Colonic mucosa (tissue), 4 donors: ENCODE measurements at regions not wholly inside any gene's neighbourhood (a gene's known extent, or its start where the extent isn't known, plus 50 kb on each side); places are given as distances from the start of the nearest gene placed in this dataset.

Source experiments
- DNase-seq: peaks from one replicate; pipeline ENCODE4 v3.0.0-alpha.2; 2020
- H3K27ac ChIP-seq: fragments of 200-600 bp; one replicate; pipeline ENCODE4 v1.8.0; 2021
- H3K27me3 ChIP-seq: fragments of 200-600 bp; one replicate; pipeline ENCODE4 v1.8.0; 2021
- H3K36me3 ChIP-seq: fragments of 200-600 bp; one replicate; pipeline ENCODE4 v1.8.0; 2021
- H3K4me1 ChIP-seq: fragments of 200-600 bp; one replicate; pipeline ENCODE4 v1.8.0; 2021; ENCODE audit warnings: mild to moderate bottlenecking
- H3K4me3 ChIP-seq: fragments of 200-600 bp; one replicate; pipeline ENCODE4 v1.8.0; 2021
- H3K9ac ChIP-seq, 2 donors: one replicate each; pipeline ENCODE4 v1.7.0; 2013; ENCODE audit warnings: control low read depth in 2 of 2, low read depth in 2 of 2, low read length in 2 of 2
- H3K9me3 ChIP-seq: fragments of 200-600 bp; one replicate; pipeline ENCODE4 v1.8.0; 2021
- CTCF ChIP-seq: fragments of 200-600 bp; IDR thresholded peaks from one replicate; pipeline ENCODE4 v1.8.0; 2022; ENCODE audit warnings: antibody characterized with exemption, mild to moderate bottlenecking
- intact Hi-C: fragments of 100-400 bp; cut with DNase I; formaldehyde crosslinking; loops from one replicate; pipeline ENCODE4 v1.14.1; 2022
- donor health status: healthy.
- donor health status: DM: no; HTN: no; CAD: no.
- donor health status: DM: no; HTN: no; CAD: no.

- intact Hi-C loops = no loop called here
- H3K4me1 ChIP-seq = no peaks in the 10 kb centered on the region
Observed at GRCh38 chr2:118257696-118258095, 169.4 kb downstream of the INSIG2 start.

GRCh38 chr2:118255771-118256372 lies 167.6 kb downstream of the INSIG2 start:
- no peak overlapping the region for H3K4me3 ChIP-seq
- DNase-seq = no peak
- H3K9me3 ChIP-seq = no peaks in the 10 kb centered on the region
- H3K36me3 ChIP-seq = no peaks in the 10 kb centered on the region
- no peaks in the 10 kb centered on the region for H3K27me3 ChIP-seq
- no peak overlapping the region for H3K27ac ChIP-seq
- no peaks in the 10 kb centered on the region for H3K4me1 ChIP-seq
- no peak for TF ChIP-seq CTCF
- H3K9ac ChIP-seq = no peak overlapping the region
- intact Hi-C loops = no loop called here

More at GRCh38 chr2:118257696-118258095, 169.4 kb downstream of the INSIG2 start:
- H3K36me3 ChIP-seq = no peaks in the 10 kb centered on the region
- no peak overlapping the region for H3K9ac ChIP-seq
- no peaks in the 10 kb centered on the region for H3K27me3 ChIP-seq
- DNase-seq = no peak
- no peak overlapping the region for H3K4me3 ChIP-seq
- H3K27ac ChIP-seq = no peak overlapping the region
- TF ChIP-seq CTCF = no peak
- H3K9me3 ChIP-seq = no peaks in the 10 kb centered on the region

GRCh38 chr2:118255301-118255700 lies 167.0 kb downstream of the INSIG2 start:
- Histone ChIP-seq H3K27ac (no peak overlapping the region), H3K36me3 (no peaks in the 10 kb centered on the region), H3K4me1 (no peaks in the 10 kb centered on the region), H3K9ac (no peak overlapping the region), H3K9me3 (no peaks in the 10 kb centered on the region), H3K4me3 (no peak overlapping the region), H3K27me3 (no peaks in the 10 kb centered on the region)
- intact Hi-C loops = no loop called here
- TF ChIP-seq CTCF = no peak
- DNase-seq = no peak

GRCh38 chr2:118254116-118254515 lies 165.8 kb downstream of the INSIG2 start:
- no peaks in the 10 kb centered on the region for H3K36me3 ChIP-seq
- intact Hi-C loops = no loop called here
- no peak overlapping the region for H3K4me3 ChIP-seq
- no peak for TF ChIP-seq CTCF
- H3K27ac ChIP-seq = no peak overlapping the region
- no peak overlapping the region for H3K9ac ChIP-seq
- no peaks in the 10 kb centered on the region for H3K9me3 ChIP-seq
- H3K4me1 ChIP-seq = no peaks in the 10 kb centered on the region
- no peaks in the 10 kb centered on the region for H3K27me3 ChIP-seq
- DNase-seq = no peak

- no peak for TF ChIP-seq CTCF
- Histone ChIP-seq H3K36me3 (no peaks in the 10 kb centered on the region), H3K27me3 (no peaks in the 10 kb centered on the region), H3K9ac (no peak overlapping the region), H3K4me1 (no peaks in the 10 kb centered on the region), H3K27ac (no peak overlapping the region), H3K9me3 (no peaks in the 10 kb centered on the region), H3K4me3 (no peak overlapping the region)
- intact Hi-C loops = no loop called here
- no peak for DNase-seq
Observed at GRCh38 chr2:118251427-118251826, 163.2 kb downstream of the INSIG2 start.
